HepG2 (cell line): ENCODE measurements at regions not wholly inside any gene's neighbourhood (a gene's known extent, or its start where the extent isn't known, plus 50 kb on each side); places are given as distances from the start of the nearest gene placed in this dataset.

ENCODE experiments used
- CTCF ChIP-seq: sonication (generic); formaldehyde crosslinking; IDR thresholded peaks from 2 replicates; pipeline ENCODE4 v1.5.0; 2020; ENCODE audit warnings: mild to moderate bottlenecking, missing genetic modification reagents, moderate library complexity
- GABPA ChIP-seq, 2 experiments: IDR thresholded peaks; 2 replicates each; pipeline ENCODE4 v1.6.1; 2011 to 2016; ENCODE audit warnings: low read depth in 2 of 2, low read length in 1 of 2, missing biosample characterization in 1 of 2, missing genetic modification characterization in 1 of 2
- HNRNPH1 ChIP-seq: fragments of 200-400 bp; formaldehyde crosslinking; optimal IDR thresholded peaks from 2 replicates; pipeline ENCODE3; 2017; ENCODE audit warnings: mild to moderate bottlenecking, low read depth, low read length
- HOMEZ ChIP-seq: IDR thresholded peaks from 2 replicates; pipeline ENCODE4 v1.6.1; 2016; ENCODE audit warnings: low read depth
- NR3C1 ChIP-seq: sonication (generic); formaldehyde crosslinking; IDR thresholded peaks from 2 replicates; pipeline ENCODE4 v1.4.0; 2020; ENCODE audit warnings: missing genetic modification reagents
- PLRG1 ChIP-seq: fragments of 450-650 bp; conservative IDR thresholded peaks from 2 replicates; pipeline ENCODE4 v1.6.1; 2016
- POLR2AphosphoS5 ChIP-seq: IDR thresholded peaks from 2 replicates; pipeline ENCODE4 v1.6.1; 2012; ENCODE audit warnings: low read depth, low read length
- TCF7L2 ChIP-seq: IDR thresholded peaks from 2 replicates; pipeline ENCODE4 v1.6.1; 2011; ENCODE audit warnings: mild to moderate bottlenecking, low read depth, low read length, moderate library complexity
- ZBTB33 ChIP-seq: sonication (generic); formaldehyde crosslinking; IDR thresholded peaks from 2 replicates; pipeline ENCODE4 v1.4.0; 2020; ENCODE audit warnings: missing genetic modification reagents
- ZBTB7B ChIP-seq: sonication (generic); formaldehyde crosslinking; IDR thresholded peaks from 2 replicates; pipeline ENCODE4 v1.4.0; 2020; ENCODE audit warnings: missing genetic modification reagents
- ZNF281 ChIP-seq: sonication (generic); formaldehyde crosslinking; IDR thresholded peaks from 2 replicates; pipeline ENCODE4 v1.4.0; 2020; ENCODE audit warnings: missing genetic modification reagents, borderline replicate concordance
- ZNF556 ChIP-seq: sonication (generic); formaldehyde crosslinking; IDR thresholded peaks from 2 replicates; pipeline ENCODE4 v1.4.0; 2020; ENCODE audit warnings: mild to moderate bottlenecking, missing genetic modification reagents, borderline replicate concordance
- TF ChIP-seq, protein P1 (sequence below): IDR thresholded peaks from 2 replicates; pipeline ENCODE4 v1.6.1; 2016

DNA sequence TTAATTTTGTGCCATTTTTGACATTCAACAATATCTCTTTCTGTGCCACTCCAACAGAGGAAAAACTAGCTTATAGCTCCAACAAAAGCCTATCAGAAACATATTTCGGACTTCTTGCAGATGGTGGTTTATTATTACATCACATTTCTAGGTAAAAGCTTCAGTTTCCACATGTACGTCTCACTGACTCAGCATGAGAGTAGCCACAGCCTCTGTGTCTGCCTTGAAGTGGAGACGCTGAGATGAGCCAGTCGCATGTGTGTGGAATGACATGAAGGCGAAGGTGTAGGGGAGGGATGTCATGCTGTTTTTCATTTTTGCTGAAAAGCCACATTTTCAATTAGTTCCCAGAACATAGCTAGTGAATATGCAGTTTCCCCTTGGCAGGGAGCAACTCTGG, 598.6 kb downstream of the EFNB2 start:
- TF ChIP-seq POLR2AphosphoS5 (no peak), ZNF556 (CRISPR knock-in tag) (no peak), CTCF (CRISPR knock-in tag) (no peak), HNRNPH1 (no peak), ZBTB33 (CRISPR knock-in tag) (no peak), NR3C1 (no peak), GABPA (IDR thresholded peaks at IDR 0.05; ENCODE audit: low read depth, low read length) (no peak), GABPA (CRISPR knock-in tag; IDR thresholded peaks at IDR 0.05; ENCODE audit: low read depth) (no peak), ZNF281 (no peak), ZBTB7B (CRISPR knock-in tag) (no peak), TCF7L2 (no peak), PLRG1 (no peak), HOMEZ (no peak)
- TF ChIP-seq, protein P1, sequence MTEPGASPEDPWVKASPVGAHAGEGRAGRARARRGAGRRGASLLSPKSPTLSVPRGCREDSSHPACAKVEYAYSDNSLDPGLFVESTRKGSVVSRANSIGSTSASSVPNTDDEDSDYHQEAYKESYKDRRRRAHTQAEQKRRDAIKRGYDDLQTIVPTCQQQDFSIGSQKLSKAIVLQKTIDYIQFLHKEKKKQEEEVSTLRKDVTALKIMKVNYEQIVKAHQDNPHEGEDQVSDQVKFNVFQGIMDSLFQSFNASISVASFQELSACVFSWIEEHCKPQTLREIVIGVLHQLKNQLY (CRISPR knock-in tag) = no peak
